GM18951 (cell line): ENCODE measurements at regions not wholly inside any gene's neighbourhood (a gene's known extent, or its start where the extent isn't known, plus 50 kb on each side); places are given as distances from the start of the nearest gene placed in this dataset.

ENCODE experiments used
- POLR2A ChIP-seq: IDR thresholded peaks from 4 replicates; pipeline ENCODE4 v1.6.1; 2011; ENCODE audit warnings: mild to moderate bottlenecking; ENCODE audit not compliant: insufficient read length, insufficient read depth; ENCODE audit errors: extremely low read depth
- in situ Hi-C: fragments of 300-500 bp; cut with MboI; formaldehyde crosslinking; loops from one replicate; pipeline ENCODE4 v1.12.0; 2022; ENCODE audit warnings: low sequenced_read_pairs, mixed read lengths, inconsistent platforms; ENCODE audit not compliant: unreplicated experiment

DNA sequence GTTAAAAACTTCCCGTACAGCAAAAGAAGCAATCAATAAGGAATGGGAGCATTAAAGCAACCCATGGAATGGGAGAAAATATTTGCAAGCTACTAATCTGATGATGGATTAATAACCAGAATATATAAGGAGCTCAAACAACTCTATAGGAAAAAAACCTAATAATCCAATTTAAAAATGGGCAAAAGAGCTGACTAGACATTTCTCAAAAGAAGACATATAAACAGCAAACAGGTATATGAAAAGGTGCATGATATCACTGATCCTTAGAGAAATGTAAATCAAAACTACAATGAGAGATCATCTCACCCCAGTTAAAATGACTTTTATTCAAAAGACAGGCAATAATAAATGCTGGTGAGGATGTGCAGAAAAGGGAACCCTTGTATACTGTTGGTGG lies 52.7 kb upstream of the POU1F1 start:
- in situ Hi-C loops: no loop called here
- TF ChIP-seq POLR2A: no peak
